GM19452 (cell line): ENCODE measurements at regions not wholly inside any gene's neighbourhood (a gene's known extent, or its start where the extent isn't known, plus 50 kb on each side); places are given as distances from the start of the nearest gene placed in this dataset.
"Not testable (repeated sequence)": the region's sequence is repeated elsewhere in the genome, so short reads cannot be mapped to it uniquely, and the experiment has no call there.

ENCODE experiments used
- ATAC-seq: cut with Tn5 transposase; IDR thresholded peaks from one replicate; pipeline ENCODE4 v1.9.1; 2021; ENCODE audit not compliant: unreplicated experiment

DNA sequence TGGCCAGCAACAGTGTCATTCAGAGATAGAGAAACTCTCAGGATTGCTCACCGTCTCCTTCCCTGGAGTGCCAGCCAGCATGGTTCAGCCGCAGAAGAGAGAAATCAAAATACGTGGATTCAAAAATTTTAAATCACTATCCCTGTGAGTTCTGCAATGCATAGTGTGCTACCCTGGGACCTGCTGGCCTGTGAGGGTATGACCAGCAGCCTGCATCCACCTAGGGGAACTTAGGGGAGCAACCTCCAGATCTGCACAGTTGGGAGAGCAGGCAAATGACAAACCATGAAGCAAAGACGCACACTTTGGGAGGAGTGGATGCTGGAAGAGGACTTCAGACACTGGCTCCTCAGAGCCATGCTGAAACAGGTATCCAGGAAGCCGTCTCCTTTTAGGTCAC, 639.3 kb downstream of the TNS3 start:
- ATAC-seq, result no peak

DNA sequence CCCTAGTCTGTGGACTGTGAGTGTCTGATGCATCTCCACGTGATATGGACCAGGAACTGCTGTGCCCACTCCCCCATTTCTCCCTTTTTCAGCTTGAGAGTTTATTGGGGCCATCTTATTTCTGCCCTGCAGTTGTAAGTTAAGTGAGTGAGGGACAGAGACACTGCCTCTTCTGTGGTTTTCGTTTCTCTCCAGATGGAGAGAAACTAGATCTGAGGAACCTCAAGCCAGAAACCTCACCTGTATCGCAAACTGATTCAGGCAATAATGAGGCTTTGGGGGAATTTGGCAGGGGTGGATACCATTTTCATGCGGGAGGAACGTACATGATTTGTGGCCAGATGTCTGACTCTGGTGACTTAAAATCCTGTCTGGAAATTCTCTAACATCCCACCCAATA, 641.7 kb downstream of the TNS3 start:
- ATAC-seq, result no peak

DNA sequence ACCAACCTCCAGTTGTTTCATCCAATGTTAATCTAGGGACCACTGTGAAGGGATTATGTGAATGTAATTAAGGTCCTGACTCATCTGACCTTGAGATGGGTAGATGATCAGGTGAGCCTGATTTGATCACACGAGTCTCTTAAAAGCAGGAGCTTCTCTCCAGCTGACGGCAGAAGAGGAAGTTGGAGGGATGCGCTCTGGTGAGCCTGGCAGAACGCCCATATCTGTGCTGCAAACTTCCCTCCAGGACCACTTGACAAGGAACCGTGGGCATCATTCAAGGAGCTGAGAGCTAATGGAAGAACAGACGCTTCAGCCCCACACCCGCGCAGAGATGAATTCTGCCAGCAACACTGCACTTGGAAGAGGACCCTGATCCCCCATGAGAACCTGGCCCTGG, 642.4 kb downstream of the TNS3 start:
- ATAC-seq, result no peak

DNA sequence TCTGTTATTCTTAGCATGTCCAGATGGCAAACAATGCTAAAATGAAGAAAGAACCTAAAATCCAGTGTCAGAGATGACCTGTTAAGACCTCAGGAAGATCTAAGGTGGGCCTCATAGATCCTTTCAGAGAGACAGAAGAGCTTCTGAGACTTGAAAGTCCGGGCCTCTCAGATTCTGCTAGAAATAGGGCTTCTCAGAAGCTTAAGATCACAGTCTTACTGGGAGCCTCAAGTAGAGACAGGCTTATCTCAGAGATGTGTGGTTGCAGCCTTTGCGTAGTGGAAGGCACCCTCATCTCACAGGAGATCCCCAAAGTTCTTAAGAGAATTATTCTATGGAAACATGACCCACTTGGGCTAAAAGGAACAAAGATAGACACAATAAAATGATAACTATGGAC, 642.8 kb downstream of the TNS3 start:
- ATAC-seq, result no peak

DNA sequence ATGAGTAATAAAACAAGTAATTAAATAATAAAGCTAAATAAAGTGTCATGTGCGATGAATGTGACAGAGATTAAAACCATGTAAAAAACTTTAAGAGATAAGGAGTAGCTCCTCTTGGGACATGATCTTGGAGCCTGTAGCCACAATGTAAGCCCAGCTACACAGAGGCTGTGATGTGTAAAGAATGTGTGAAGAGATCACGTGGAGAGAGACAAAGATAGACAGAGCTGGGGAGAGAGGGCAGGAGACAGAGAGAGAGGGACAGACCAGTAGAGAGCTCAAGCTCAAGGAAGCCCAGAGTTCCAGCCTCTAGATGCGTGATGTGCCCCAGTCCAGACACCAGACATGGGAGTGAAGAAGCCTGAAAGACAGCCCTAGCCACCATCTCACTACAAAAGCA, 644.1 kb downstream of the TNS3 start:
- ATAC-seq, result no peak

DNA sequence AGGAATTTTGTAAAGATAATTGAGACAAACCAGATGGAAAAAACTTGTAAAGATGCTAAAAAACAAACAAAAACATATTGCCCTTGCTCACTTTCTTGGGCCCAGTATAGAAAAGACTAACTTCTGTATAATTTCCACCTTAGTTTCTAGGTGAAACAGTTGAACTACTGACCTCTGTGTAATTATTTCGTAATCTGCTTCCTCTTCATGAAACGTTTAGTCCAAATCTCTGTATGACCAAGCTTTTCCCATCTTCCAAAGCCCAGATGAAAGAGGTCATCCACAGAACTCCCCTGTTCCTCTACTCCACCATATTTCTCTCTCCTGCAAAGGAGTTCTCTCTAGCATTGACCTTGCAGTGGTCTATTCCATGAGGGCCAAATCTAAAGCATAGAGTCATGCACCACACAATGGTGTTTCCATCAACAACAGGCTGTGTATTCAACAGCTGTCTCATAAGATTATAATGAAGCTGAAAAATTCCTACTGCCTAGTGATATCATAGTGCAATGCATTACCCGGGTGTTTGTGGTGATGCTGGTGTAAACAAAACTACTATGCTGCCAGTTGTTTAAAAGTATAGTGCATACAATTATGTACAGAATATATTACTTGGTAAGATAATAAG, 647.6 kb downstream of the TNS3 start:
- no peak for ATAC-seq

DNA sequence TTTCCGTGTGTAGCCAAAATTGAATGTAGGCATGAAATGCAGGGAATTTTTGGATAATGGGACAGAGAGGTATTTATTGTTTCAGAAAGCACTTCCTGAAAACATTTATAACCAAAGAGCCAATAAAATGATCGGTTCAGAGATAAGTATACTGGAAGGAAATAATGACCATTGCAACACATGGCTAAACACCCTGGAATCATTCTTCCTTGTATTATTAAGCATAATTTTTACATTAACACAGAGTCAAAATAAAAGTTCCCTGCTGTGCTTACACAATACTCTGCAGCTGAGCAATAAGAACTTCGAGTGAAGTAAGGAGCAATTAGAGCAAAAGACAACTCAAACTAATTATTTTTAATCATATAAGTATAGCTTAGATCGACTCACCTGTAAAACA, 648.3 kb downstream of the TNS3 start:
- ATAC-seq, result no peak

DNA sequence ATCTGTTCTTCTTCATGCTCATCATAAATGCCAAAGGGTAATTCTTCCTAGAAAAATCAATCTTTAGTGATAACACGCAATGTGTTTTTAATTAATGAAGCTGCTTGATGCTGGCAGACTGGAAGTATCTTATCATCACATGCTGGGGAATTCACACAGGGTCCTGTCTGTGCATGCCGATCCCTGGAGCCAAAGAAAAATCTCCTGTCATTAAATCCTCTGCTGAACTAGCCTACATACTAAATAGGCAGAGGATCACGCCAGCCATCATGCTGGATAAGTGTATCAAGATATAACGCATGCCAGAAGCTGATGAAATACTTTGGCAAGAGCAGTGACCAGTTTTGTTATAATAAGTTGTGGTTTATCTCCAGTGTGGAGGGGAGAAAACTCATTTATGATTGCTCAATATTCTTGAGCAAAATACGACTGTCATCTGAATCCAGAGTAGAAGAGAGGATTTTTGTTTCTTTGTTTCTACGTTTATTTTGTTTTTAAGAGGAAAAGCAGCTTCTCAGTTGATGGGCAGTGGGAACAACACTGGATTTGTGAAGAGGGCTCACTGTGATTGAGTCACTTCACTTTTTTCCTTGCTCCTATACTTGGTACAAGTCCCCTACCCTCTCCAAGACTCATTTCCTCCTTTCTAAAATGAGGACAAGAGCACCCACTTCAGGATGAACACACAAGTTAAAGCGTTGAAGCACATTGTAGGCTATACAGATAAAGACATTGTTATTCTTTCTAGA, 649.1 kb downstream of the TNS3 start:
- ATAC-seq, result no peak

DNA sequence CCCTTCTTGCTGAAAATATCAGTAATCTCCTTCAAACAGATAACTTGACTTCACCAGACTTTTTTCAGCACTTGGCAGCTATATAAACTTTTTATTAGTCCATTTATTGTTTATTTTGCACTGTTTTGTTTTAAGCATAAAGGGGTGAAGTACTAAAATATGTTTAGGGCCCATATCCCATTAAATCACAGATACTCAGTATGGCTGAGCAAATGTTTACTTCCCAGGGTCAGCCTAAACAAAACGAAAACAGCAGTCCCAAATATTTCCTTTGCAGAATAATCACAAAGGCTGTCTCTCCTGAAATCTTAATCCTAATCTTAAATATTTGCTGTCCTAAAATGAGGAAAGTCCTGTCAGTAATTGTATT, 649.6 kb downstream of the TNS3 start:
- ATAC-seq, result no peak

DNA sequence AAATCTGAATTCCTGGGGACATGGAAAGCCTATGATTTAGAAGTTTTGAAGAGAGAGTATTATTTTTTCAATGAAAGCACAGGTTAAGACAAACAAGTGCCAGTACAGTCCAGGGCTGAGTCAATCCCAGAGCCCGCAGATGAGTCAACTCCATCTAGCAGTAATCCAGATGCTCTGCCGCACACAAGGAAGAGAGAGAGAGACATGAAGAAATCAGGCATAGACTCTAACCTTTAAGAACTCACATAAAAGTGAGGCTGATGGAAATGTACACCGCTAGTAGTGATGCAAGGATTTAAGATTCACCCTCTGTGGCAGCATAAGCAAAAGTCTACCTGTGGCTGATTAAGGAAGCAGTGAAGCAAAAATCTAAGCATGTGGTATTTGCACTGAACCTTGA, 651.5 kb downstream of the TNS3 start:
- no peak for ATAC-seq

DNA sequence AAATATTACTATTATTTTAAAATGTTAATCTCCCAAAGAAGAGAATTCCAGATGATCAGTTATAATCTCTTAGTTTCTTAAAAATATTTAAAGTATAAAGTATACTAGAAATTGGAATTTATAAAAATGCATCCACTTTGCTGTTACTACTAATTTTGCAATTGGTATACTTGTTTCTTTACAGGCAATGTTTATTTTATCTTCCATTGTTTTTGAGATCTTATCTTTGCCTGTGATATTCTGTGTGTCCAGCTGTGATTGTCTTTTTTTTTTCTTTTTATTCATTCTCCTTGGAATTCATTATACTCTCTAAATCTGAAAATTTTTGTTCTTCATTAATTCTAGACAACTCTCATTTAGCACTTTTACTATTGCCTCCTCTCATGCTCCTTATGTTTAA, 652.6 kb downstream of the TNS3 start:
- no peak for ATAC-seq

DNA sequence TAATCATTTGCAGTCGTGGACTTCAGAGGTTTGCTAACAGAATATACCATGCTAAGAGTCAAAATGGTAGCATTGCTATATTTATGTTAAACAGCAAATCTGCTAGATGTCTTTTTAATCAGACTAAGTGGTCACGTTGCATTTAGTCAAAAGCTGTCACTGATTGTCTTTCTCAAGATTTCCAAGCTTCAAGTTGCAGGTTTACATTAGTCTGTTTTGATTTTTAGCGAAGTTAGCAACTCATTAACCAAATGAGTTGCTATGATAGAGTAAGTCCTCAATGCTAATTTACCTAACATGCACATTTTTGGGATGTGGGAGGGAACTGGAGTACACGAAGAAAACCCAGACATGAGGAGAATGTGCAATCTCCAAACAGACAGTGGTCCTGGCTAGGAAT, 653.2 kb downstream of the TNS3 start:
- no peak for ATAC-seq

DNA sequence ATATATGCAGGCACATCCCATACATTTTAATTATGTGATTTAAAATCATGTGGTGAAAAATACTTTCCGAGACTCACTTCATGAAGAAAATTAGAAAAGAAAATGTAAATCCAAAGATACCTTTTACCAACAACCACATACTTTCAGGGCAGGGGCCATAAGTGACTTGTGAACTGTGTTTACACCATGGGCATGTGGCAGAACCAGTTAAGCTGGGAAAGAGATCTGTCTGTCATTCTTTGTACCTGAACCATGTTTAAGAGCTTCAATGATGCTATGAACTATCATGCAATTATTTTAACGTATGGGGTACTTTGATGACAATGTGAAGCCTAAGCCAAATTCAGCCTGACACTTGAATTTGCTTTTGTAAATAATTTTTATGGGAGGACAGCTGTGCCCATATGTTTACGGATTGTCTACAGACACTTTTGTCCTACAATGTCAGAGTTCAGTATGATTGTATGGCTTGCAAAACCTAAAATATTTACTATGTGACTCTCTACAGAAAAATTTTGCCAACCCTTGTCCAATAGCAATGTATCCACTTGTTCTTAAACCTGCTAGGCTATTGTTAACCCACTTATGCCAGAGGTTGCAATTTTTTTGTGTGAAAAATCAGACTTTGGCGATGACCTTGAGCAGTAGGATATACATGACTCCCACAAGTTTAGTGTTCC, 654.6 kb downstream of the TNS3 start:
- no peak for ATAC-seq

DNA sequence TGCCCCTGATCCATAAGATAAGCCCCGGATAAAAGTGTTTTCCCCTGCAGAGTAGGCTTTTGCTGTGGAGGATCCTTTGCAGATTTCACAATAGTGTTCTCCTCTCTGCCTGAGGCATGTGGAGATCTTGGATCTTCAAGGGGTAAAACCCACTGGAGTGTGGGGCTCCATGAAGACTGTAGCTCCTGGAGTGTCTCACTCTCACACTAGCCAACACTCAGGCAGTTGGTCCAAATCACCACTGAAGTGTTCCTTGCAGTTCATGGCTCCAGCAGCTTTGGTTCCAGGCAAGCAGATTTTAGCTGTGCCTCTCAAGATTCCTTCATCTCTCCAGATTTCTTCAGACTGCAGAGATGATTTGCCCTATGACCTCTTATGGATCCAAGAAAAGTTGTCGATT, 665.3 kb downstream of the TNS3 start:
- no peak for ATAC-seq

DNA sequence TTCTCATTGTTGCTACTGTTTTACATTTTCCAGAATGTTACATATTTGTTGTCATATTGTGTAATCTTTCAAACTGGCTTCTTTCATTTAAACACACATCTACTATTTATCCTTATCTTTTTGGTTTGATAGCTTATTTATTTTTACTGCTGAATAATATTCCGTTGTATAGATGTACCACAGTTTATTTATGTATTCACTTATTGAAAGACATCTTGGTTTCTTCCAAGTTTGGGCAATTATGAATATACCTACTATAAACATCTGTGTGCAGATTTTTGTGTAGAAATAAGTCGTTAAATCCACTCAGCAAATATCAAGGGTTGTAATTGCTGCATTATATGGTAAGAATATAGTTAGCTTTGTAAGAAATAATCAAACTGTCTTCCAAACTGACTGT, 669.2 kb downstream of the TNS3 start:
- no peak for ATAC-seq

DNA sequence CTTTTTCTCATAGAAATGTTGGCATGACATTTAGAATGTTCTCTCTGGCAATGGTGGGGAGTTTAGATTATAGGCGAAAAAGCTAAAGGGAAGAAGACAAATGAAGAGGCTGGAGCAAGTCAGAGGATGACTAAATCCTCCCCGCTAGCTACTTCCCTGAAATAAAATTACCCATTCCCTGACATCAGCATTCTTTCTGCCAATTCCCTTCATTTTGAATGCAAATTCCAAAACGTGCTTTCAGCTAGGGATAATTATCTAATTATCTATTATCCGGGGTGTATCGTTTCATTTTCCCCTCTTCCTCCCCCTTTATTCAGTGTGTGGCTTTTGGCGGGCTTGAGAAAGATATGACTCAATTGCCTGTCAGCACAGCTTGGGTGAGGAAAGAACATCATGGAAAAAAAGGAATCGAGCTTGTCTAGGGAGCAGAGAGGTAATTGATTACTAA, 672.3 kb downstream of the TNS3 start:
- ATAC-seq, result no peak

DNA sequence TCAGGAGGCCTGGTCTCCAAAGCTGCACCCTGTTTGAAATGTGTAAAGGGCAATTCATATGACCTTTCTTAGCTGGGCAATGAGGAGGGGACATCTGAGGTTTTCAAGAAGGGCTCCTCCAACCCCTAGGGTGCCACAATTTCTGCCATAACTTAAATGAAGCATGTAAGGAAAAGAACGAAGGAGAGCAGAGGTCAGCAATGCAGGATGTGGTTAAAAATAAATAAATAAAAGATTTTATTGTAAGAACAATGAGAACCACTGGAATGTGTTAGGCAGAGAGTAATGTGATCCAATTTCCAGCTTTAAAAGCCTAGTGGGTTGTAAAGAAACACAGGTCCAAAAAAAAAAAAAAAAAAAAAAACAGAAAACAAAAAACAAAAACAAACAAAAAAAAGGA, 673.1 kb downstream of the TNS3 start:
- ATAC-seq, result no peak

DNA sequence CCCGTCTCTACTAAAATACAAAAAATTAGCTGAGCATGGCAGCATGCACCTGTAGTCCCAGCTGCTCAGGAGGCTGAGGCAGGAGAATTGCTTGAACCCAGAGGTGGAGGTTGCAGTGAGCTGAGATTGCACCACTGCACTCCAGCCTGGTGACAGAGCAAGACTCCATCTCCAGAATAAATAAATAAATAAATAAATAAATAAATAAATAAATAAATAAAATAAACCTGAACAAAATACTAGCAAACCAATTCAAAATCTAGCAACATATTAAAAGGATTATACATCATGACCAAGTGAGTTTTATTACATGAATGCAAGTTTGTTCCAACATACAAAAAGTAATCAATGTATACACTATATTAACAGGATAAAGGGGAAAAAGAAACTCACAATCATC, 677.4 kb downstream of the TNS3 start:
- ATAC-seq, result not testable (repeated sequence)

DNA sequence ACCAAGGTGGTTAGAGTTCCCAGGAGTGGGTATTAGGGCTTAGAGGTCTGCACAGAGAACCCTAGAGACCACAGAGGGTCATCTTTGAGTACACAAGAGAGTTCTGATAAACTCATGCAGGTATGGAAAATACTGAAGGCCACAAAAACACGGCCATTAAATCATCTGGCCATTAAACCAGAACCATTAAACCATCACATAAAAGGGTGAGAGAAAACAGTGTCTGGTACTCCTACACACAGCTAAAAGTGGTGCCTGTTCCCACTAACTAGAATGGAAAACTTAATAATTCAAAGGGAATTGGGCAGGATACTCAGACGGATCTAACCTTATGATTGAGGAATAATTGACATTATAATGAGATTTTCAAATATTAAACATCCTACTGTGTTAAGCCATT, 679.4 kb downstream of the TNS3 start:
- ATAC-seq, result no peak

DNA sequence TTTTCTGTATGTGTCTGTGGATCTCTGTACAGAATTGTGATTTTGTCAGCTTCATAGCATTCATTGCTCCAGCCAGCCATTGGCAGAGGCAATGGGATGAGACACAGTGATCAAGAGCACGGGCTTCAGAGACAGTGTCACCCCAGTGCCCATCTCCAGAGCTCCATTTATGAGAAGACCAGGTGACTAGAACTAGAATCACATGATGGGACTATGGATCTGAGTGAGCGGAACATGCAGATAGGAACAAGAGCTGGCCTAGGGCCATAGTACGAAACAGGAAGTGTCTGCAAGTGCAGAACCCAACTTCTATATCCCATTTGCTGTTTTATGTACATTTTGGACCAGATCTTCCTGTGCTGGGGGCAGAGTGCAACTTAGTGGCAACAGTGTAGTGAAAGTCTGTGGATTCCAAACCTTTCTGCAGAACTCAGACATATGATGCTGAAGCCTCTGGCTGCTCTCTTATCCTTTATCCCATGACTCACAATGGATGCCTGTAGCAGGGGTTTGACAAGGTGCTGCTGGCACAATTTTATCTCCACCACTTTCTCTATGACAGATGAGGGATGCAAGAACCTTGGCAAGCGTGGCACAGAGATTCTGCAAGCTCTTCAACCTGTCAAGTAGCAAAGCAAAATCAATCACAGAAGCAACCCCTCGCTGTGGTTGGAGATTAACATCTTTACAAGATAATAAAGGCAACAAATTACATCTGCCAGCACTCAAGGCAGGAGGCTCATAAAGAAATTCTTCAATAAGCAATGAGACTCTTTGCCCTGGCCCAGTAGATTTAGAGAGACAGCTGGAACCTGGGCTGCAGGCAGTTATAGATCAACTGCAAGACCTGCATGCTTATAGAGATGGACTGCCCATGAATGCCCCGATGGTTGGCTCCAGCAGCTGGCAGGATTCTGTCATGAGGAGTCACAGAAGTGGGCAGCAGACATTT, 681.3 kb downstream of the TNS3 start:
- no peak for ATAC-seq

DNA sequence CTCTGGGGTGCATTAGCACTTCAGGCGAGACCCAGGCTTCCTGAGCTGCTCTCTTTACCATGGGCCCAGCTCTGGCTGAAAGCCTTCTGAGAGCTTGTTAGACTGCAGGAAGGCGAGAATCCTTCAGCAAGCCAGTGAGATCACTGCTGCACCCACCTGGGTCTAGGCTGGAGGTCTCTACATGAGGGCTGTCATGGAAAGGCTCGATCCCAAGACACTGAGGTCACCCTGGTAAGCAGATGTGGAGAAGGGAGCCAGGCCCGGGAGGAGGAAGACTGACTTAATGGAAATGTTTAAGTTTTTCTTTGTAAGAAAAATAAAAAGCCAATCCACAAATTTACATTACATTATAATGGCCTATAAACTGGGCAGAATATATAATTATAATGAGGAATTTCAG, 684.5 kb downstream of the TNS3 start:
- ATAC-seq, result no peak
